Activated CD4-positive, alpha-beta T cell treated with anti-CD3 and anti-CD28 coated beads, Interleukin-2, Interleukin-4, amounts not matched to agents 100 ng/mL and 50 ng/mL, durations not matched to agents 16 hours and 8 hours (primary cell): ENCODE measurements at regions not wholly inside any gene's neighbourhood (a gene's known extent, or its start where the extent isn't known, plus 50 kb on each side); places are given as distances from the start of the nearest gene placed in this dataset.
A peak's percentile ranks its signal among the peaks of the same experiment; 100 is the strongest.
"Not testable (repeated sequence)": the region's sequence is repeated elsewhere in the genome, so short reads cannot be mapped to it uniquely, and the experiment has no call there.

Experiments
- DNase-seq: peaks from one replicate; pipeline ENCODE4 v3.0.0-alpha.2; 2020; ENCODE audit warnings: low spot score

- DNase-seq, result no peak
Observed at GRCh38 chr14:28607661-28608060, 158.9 kb upstream of the FOXG1 start.

GRCh38 chr14:28608443-28608842 is 158.1 kb upstream of the FOXG1 start:
- DNase-seq, result no peak

GRCh38 chr14:28608851-28609828 is 157.4 kb upstream of the FOXG1 start:
- peak; percentile 36 for DNase-seq

GRCh38 chr14:28612414-28612813 is 154.2 kb upstream of the FOXG1 start:
- DNase-seq, result no peak

GRCh38 chr14:28613532-28613931 is 153.1 kb upstream of the FOXG1 start:
- DNase-seq, result no peak

GRCh38 chr14:28626780-28627179 is 139.8 kb upstream of the FOXG1 start:
- no peak for DNase-seq

GRCh38 chr14:28629328-28630004 is 137.1 kb upstream of the FOXG1 start:
- DNase-seq, result no peak

- DNase-seq, result no peak
Observed at GRCh38 chr14:28630100-28630499, 136.5 kb upstream of the FOXG1 start.

- DNase-seq, result peak; percentile 4
Observed at GRCh38 chr14:28635387-28635786, 131.2 kb upstream of the FOXG1 start.

- not testable (repeated sequence) for DNase-seq
Observed at GRCh38 chr14:28635816-28636215, 130.8 kb upstream of the FOXG1 start.

- DNase-seq, result not testable (repeated sequence)
Observed at GRCh38 chr14:28641189-28641588, 125.4 kb upstream of the FOXG1 start.

- DNase-seq, result no peak
Observed at GRCh38 chr14:28651148-28651547, 115.4 kb upstream of the FOXG1 start.

GRCh38 chr14:28652782-28653181 is 113.8 kb upstream of the FOXG1 start:
- DNase-seq, result no peak

GRCh38 chr14:28653521-28653920 is 113.1 kb upstream of the FOXG1 start:
- no peak for DNase-seq

- no peak for DNase-seq
Observed at GRCh38 chr14:28656704-28657255, 109.8 kb upstream of the FOXG1 start.

- no peak for DNase-seq
Observed at GRCh38 chr14:28661171-28661772, 105.3 kb upstream of the FOXG1 start.

GRCh38 chr14:28666961-28667360 is 99.6 kb upstream of the FOXG1 start:
- no peak for DNase-seq

- DNase-seq, result no peak
Observed at GRCh38 chr14:28671425-28671824, 95.2 kb upstream of the FOXG1 start.

GRCh38 chr14:28673056-28673455 is 93.5 kb upstream of the FOXG1 start:
- no peak for DNase-seq

GRCh38 chr14:28676479-28676878 is 90.1 kb upstream of the FOXG1 start:
- DNase-seq, result peak; percentile 0

- no peak for DNase-seq
Observed at GRCh38 chr14:28677381-28677780, 89.2 kb upstream of the FOXG1 start.

- no peak for DNase-seq
Observed at GRCh38 chr14:28678887-28679286, 87.7 kb upstream of the FOXG1 start.
